ENCODE measurements at regions not wholly inside any gene's neighbourhood (a gene's known extent, or its start where the extent isn't known, plus 50 kb on each side); places are given as distances from the start of the nearest gene placed in this dataset.

DNA sequence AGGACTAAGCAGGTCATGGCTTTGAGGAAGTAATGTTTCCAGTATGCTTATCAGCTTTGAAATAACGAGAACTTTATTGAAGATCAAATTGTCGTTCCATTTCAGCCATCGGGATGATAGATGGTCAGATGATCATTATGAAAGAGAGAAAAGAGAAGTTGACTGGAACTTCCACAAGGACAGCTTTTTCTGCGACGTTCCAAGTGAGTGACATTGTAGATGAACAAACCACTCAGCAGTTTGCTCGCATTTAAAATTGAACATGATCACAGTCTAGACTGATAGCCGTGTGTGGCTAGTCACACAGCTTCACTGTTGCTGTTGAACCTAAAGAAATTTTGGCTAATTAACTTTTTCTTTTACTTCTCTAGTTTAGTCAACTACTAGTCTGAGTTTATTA is 151.1 kb downstream of the TLR5 start:
- H3K36me3 ChIP-seq (ENCODE audit: control insufficient read depth in 1 of 2, insufficient read depth in 2 of 2, low read length in 2 of 2) = no peaks in the 10 kb centered on the region
- no peak for DNase-seq (ENCODE audit: low read depth, low spot score)
- no peaks in the 10 kb centered on the region for H4K20me1 ChIP-seq (ENCODE audit: insufficient read depth)
- H3K9me3 ChIP-seq (ENCODE audit: control insufficient read depth in 1 of 2, insufficient read depth in 1 of 2, low read depth in 1 of 2, low read length in 2 of 2) = no peaks in the 10 kb centered on the region
- ChIA-PET CTCF (no interaction called here), POLR2A (no interaction called here), RAD21 (ENCODE audit: low non-redundant PET in 1 of 2, low total read pairs in 2 of 2, uncharacterized antibody in 2 of 2, unreplicated experiment in 2 of 2) (no interaction called here)
- H3K27me3 ChIP-seq (ENCODE audit: insufficient read depth, low read length) = no peaks in the 10 kb centered on the region
- no peaks in the 10 kb centered on the region for H3K9me2 ChIP-seq (ENCODE audit: insufficient read depth)
- H3K4me3 ChIP-seq (replicated peaks in 1 of 2; ENCODE audit: low read depth in 1 of 2, low read length in 2 of 2) = no peak overlapping the region
- H3K4me2 ChIP-seq (ENCODE audit: low read length) = no peak overlapping the region
- no peak overlapping the region for H3K27ac ChIP-seq (ENCODE audit: low read depth, low read length)
- H2AFZ ChIP-seq (ENCODE audit: low read depth, low read length, poor library complexity, severe bottlenecking) = no peak overlapping the region
- BruUV-seq (replicated peaks) = no TSS peak
- no peak for TF ChIP-seq ELF1 (IDR thresholded peaks at IDR 0.05; ENCODE audit: borderline replicate concordance, low read depth)
- no peak for TF ChIP-seq EZH2phosphoT487 (IDR thresholded peaks at IDR 0.05; ENCODE audit: borderline replicate concordance)
- no peak for TF ChIP-seq RAD21 (IDR thresholded peaks at IDR 0.05; ENCODE audit: low read depth)
- no peak for TF ChIP-seq SIN3A (IDR thresholded peaks at IDR 0.05; ENCODE audit: low read depth)
- TF ChIP-seq EZH2 (IDR thresholded peaks at IDR 0.05) = no peak
- no peak for TF ChIP-seq MAX (IDR thresholded peaks at IDR 0.05)
- TF ChIP-seq SP1 (IDR thresholded peaks at IDR 0.05; ENCODE audit: low read depth) = no peak
- TF ChIP-seq ZNF274 (IDR thresholded peaks at IDR 0.05; ENCODE audit: low read depth, low read length) = no peak
- TF ChIP-seq YY1 (IDR thresholded peaks at IDR 0.05; ENCODE audit: extremely low read depth, insufficient replicate concordance, low read depth, low read length) = no peak
- no peak overlapping the region for H3K9ac ChIP-seq (ENCODE audit: low read length)
- ATAC-seq = no peak
- peaks cover 12 to 25% of the 10 kb centered on the region in 2 experiments for H3K4me1 ChIP-seq (ENCODE audit: control insufficient read depth in 1 of 2, insufficient read depth in 2 of 2, low read length in 2 of 2)
- intact Hi-C loops (cut with micrococcal nuclease) = no loop called here
- no peaks in the 10 kb centered on the region for H3K79me2 ChIP-seq (ENCODE audit: insufficient read depth, low read length)

- Histone ChIP-seq H3K9me3 (ENCODE audit: control insufficient read depth in 1 of 2, insufficient read depth in 1 of 2, low read depth in 1 of 2, low read length in 2 of 2) (no peaks in the 10 kb centered on the region), H3K9ac (ENCODE audit: low read length) (no peak overlapping the region), H3K36me3 (ENCODE audit: control insufficient read depth in 1 of 2, insufficient read depth in 2 of 2, low read length in 2 of 2) (no peaks in the 10 kb centered on the region), H3K4me1 (ENCODE audit: control insufficient read depth in 1 of 2, insufficient read depth in 2 of 2, low read length in 2 of 2) (peaks cover 12 to 25% of the 10 kb centered on the region in 2 experiments), H4K20me1 (ENCODE audit: insufficient read depth) (no peaks in the 10 kb centered on the region), H3K27me3 (ENCODE audit: insufficient read depth, low read length) (no peaks in the 10 kb centered on the region), H3K4me2 (ENCODE audit: low read length) (peak overlapping the region; percentile 33; the same call in 1 of the 2 replicates), H3K9me2 (ENCODE audit: insufficient read depth) (no peaks in the 10 kb centered on the region), H3K79me2 (ENCODE audit: insufficient read depth, low read length) (no peaks in the 10 kb centered on the region), H3K27ac (ENCODE audit: low read depth, low read length) (peak overlapping the region; percentile 4; the same call in 1 of the 2 replicates), H2AFZ (ENCODE audit: low read depth, low read length, poor library complexity, severe bottlenecking) (no peak overlapping the region), H3K4me3 (replicated peaks in 1 of 2; ENCODE audit: low read depth in 1 of 2, low read length in 2 of 2) (no peak overlapping the region)
- POLR2A ChIA-PET = no interaction called here
- RAD21 ChIA-PET (ENCODE audit: low non-redundant PET in 1 of 2, low total read pairs in 2 of 2, uncharacterized antibody in 2 of 2, unreplicated experiment in 2 of 2) = no interaction called here
- no TSS peak for BruUV-seq (replicated peaks)
- DNase-seq (ENCODE audit: low read depth, low spot score) (no peak), ATAC-seq (no peak)
- CTCF ChIA-PET = no interaction called here
- TF ChIP-seq POLR2AphosphoS5 (IDR thresholded peaks at IDR 0.05; ENCODE audit: low read depth, low read length) (no peak), SP1 (IDR thresholded peaks at IDR 0.05; ENCODE audit: low read depth) (0 out of 2 replicates have a peak, but pooled peaks have one; percentile 20), FOSL1 (IDR thresholded peaks at IDR 0.05; ENCODE audit: low read depth) (peak; percentile 16; the same call in 1 of the 2 replicates), CEBPB (IDR thresholded peaks at IDR 0.05; ENCODE audit: low read depth) (0 out of 2 replicates have a peak, but pooled peaks have one; percentile 12)
- intact Hi-C loops (cut with micrococcal nuclease) = no loop called here
Measured at GRCh38 chr1:222994511-222995235, 148.4 kb downstream of the TLR5 start.
